Erythroblast (primary cell): ENCODE measurements at regions not wholly inside any gene's neighbourhood (a gene's known extent, or its start where the extent isn't known, plus 50 kb on each side); places are given as distances from the start of the nearest gene placed in this dataset.

Experiments used
- GATA1 ChIP-seq: IDR thresholded peaks from 2 replicates; pipeline ENCODE4 v1.6.1; 2011; ENCODE audit warnings: low read depth, mild to moderate bottlenecking, control low read depth, low read length, moderate library complexity
- POLR2A ChIP-seq: IDR thresholded peaks from 2 replicates; pipeline ENCODE4 v1.6.1; 2011; ENCODE audit warnings: mild to moderate bottlenecking, low read length

DNA sequence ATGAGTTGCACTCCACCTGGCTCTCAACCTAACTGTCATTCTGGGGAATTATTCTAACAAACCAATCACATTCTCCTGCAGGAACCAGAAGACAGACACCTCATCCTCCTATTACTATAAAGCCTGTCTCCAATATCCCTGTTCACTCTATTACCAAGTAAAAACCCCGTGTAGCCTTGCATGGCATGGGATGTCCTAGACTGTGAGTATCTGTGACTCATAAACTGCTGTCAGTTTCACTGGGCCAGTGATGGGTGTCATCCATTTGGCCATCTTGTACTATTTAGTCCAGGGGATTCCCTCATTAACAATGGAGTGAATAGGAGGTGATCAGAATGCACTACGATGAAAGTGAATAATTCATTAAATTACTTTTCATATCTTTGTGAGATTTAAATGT is 608.7 kb downstream of the DNAJB9 start:
- no peak for TF ChIP-seq GATA1
- no peak for TF ChIP-seq POLR2A
